VCaP (cell line): ENCODE measurements at regions not wholly inside any gene's neighbourhood (a gene's known extent, or its start where the extent isn't known, plus 50 kb on each side); places are given as distances from the start of the nearest gene placed in this dataset.
"Not testable (repeated sequence)": the region's sequence is repeated elsewhere in the genome, so short reads cannot be mapped to it uniquely, and the experiment has no call there.

Source experiments
- H3K27ac ChIP-seq: fragments of 450-650 bp; 2 replicates; pipeline ENCODE4 v1.5.1; 2017
- TF ChIP-seq, protein P1 (sequence below): fragments of 450-650 bp; conservative IDR thresholded peaks from 2 replicates; pipeline ENCODE4 v1.5.1; 2017; ENCODE audit warnings: mild to moderate bottlenecking, moderate library complexity

DNA sequence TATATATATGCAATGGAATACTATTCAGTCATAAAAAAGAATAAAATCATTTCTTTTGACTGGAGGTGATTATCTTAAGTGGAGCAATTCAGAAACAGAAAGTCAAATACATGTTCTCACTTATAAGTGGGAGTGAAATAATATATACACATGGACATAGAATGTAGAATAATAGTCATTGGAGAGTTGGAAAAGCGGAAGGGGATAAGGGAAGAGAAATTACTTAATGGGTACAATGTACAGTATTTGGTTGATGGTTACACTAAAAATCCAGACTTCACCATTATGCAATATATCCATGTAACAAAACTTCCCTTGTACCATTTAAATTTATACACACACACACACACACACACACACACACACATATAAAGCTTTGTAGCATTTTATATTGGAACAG lies 84.3 kb downstream of the RAP2B start:
- TF ChIP-seq, protein P1, sequence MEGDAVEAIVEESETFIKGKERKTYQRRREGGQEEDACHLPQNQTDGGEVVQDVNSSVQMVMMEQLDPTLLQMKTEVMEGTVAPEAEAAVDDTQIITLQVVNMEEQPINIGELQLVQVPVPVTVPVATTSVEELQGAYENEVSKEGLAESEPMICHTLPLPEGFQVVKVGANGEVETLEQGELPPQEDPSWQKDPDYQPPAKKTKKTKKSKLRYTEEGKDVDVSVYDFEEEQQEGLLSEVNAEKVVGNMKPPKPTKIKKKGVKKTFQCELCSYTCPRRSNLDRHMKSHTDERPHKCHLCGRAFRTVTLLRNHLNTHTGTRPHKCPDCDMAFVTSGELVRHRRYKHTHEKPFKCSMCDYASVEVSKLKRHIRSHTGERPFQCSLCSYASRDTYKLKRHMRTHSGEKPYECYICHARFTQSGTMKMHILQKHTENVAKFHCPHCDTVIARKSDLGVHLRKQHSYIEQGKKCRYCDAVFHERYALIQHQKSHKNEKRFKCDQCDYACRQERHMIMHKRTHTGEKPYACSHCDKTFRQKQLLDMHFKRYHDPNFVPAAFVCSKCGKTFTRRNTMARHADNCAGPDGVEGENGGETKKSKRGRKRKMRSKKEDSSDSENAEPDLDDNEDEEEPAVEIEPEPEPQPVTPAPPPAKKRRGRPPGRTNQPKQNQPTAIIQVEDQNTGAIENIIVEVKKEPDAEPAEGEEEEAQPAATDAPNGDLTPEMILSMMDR = no peak

DNA sequence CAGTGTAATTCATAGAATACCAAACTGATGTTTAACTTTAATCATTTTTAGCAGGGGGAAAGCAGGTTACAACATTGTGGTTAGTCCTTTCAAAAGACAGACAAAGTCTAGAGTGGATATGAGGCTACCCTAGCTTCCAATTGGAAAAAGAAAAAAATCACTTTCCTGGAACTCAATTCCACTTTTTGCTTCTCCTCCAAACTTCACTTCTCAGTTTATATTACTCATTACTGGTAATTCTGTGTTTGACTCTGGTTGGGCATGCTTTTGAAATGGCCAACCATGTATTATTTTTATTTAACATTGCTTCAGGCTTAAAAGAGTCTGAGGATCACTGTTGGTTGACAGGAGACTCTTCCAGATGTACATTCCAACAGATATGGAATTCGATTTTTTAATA lies 84.8 kb downstream of the RAP2B start:
- TF ChIP-seq, protein P1 = no peak

More for the DNA sequence above, 84.3 kb downstream of the RAP2B start:
- H3K27ac ChIP-seq = no peak overlapping the region

DNA sequence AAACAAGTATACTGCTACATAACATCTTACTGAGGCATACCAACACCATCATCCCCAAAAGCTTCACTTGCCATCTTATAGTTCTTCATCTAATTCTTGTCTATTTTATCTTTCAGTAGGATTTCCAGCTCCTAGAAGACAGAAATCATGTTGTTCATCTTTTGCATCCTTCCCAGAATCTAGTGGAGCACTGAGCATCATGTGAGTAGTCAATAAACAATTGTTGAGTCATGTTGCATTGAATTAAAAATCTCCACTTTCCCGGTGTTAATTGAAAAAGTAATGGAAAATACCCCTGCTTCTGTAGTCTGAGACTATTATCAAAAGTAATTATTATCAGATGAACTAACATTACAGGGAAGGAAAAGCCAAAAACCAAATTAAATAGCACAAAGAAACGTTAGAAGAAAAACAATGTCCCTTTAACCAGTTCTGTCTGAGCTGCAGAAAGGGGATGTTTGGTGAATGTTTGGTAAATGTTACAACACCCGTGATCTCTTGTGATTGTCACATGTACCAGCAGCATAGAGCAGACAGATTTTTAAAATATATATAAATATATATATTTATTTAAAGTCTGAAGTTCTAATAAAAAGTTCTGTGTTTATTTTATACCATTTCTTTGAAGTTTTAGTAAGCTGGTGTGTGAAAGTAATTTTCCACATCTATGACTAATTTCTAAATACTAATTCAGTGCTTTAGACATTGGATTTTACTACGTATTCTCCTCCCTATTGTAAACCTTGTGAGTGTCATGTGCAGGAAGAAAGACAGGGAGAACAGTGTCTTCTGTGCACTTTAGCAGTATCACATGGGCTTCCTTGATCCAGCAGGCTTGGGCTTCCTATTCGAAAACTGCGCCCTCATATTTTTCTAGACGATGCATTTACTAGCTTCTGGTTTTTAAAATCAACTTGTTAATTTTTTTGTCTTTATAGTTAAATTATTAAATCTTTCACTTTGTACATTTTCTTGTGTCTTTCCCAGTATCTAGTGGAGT lies 85.6 kb downstream of the RAP2B start:
- no peak overlapping the region for H3K27ac ChIP-seq
- TF ChIP-seq, protein P1 = no peak

More for the DNA sequence above, 84.8 kb downstream of the RAP2B start:
- H3K27ac ChIP-seq = no peak overlapping the region

DNA sequence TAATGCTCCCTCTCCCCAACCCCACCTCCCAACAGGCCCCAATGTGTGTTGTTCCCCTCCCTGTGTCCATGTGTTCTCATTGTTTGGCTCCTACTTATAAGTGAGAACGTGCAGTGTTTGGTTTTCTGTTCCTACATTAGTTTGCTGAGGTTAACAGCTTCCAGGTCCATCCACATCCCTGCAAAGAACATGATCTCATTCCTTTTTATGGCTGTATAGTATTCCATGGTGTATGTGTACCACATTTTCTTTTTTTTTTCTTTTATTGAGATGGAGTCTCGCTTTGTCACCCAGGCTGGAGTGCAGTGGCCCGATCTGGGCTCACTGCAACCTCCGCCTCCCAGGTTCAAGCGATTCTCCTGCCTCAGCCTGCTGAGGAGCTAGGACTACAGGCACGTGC lies 86.8 kb downstream of the RAP2B start:
- H3K27ac ChIP-seq = not testable (repeated sequence)

DNA sequence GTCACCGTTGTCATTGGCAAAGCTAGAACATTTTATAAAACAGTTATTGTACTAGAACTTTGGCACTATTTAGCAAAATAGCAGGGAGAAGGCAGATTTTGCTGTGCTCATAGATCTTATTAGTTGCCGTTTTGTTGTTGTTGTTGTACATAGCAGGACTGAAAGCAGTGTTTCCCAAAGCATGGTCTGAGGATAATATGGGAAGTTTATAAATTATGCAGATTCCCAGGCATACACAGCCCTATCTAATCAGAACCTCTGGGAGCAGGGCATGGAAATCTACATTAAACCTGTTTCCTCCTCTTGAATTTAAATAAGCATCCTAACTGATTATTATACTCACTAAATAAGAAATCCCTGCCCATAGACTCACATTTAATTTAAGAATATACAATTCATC lies 87.9 kb downstream of the RAP2B start:
- no peak overlapping the region for H3K27ac ChIP-seq
- TF ChIP-seq, protein P1 = no peak

DNA sequence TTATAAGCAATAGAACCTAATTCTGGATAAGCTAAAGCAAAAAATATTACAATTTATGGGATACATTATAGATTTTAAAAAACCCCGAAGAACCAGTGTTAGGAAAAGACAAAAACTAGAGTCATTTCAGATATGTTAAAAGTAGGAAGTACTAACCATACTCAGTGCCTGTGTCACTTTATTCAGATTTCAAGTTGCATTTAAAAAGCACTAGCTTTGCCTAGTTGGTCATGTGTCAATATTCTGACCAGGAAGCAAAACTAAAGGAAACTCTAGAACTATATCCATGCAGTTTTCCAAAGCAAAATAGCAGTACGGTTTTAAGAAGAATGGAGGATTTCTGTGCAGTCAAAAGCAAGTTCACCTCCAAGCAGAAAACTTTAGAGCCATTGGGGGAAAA lies 88.4 kb downstream of the RAP2B start:
- TF ChIP-seq, protein P1 = no peak
- H3K27ac ChIP-seq = no peak overlapping the region

DNA sequence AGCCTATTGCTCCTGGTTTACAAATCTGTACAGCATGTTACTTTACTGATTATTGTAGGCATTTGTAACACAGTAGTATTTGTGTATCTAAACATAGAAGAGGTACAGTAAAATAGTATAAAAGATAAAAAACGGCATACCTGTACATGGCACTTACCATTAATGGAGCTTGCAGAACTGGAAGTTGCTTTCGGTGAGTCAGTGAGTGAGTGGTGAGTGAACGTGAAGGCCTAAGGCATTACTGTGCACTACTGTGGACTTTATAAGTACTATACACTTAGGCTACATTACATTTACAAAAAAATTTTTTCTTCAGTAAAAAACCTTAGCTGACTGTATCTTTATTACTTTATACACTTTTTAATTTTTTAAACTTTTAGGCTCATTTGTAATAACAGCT lies 90.9 kb downstream of the RAP2B start:
- TF ChIP-seq, protein P1 = no peak
- H3K27ac ChIP-seq = no peak overlapping the region

DNA sequence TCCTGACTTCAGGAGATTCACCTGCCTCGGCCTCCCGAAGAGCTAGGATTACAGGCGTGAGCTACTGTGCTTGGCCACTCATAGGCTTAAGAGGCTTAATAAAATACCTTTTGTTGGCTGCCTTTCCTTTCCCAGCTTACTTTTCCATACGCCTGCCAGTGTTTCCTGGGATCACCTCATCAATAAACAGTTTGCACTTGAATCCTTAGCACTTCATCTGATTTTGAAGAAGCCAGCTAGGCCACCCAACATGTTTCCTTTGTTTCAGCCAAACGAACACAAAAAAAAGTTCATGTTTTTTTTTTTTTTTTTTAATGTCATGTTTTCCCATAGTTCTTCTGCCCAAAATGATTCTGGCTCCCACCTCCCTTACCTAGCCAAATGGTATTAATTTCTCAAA lies 92.3 kb downstream of the RAP2B start:
- H3K27ac ChIP-seq = no peak overlapping the region
- TF ChIP-seq, protein P1 = no peak
